Urothelium cell line (cell line): ENCODE measurements at regions not wholly inside any gene's neighbourhood (a gene's known extent, or its start where the extent isn't known, plus 50 kb on each side); places are given as distances from the start of the nearest gene placed in this dataset.
"Not testable (repeated sequence)": the region's sequence is repeated elsewhere in the genome, so short reads cannot be mapped to it uniquely, and the experiment has no call there.

Experiments used
- DNase-seq: peaks from one replicate; pipeline ENCODE4 v3.0.0; 2011; ENCODE audit warnings: low spot score, mixed read lengths
- FAIRE-seq: peaks from 2 replicates; lab custom pipeline; 2011; peaks lifted over from hg19 to GRCh38; lab: Jason Lieb, UNC

DNA sequence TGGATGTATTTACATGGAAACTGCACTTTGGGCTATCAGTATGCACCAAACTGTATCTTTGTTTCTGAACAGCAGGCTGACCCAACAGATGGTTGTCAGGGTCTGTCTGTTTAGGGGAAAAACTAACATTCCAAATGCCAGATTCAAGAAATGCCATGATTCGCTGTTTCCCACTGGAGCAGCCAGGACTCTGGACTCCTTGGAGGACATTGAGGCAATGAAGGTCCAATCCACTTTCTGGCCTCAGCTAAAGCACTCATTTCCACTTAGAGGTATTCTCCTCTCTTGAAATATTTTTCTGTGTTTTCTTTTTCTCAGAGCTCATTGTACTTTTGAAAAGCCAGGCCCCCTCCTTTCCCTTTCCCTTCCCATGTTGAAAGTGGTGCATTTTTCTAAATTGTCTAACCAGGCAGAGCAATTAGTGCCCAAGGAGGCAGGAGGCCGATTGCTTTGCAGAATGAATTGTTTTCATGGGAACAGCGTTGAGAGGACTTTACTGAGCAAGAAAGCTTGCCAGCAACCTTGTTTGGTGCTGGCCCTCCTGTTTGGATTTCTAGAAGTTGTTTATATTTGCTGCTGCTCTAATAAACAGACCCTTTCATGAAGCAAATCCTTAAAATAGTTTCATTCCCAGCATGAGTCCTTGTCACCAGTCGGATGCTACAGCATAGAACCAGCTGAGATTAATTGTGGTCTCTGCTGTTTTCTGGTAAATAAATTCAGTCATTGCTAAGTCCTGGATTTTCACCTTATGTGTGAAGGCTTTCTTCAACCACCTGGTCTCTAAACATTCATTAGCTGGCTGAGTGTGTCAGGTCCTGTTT lies 132.8 kb upstream of the TAF11L2 start:
- no peak for FAIRE-seq
- DNase-seq: no peak

- DNase-seq (no peak), FAIRE-seq (no peak)
These were observed 132.3 kb upstream of the TAF11L2 start for GRCh38 chr5:17365811-17366138.

GRCh38 chr5:17367256-17367840 lies 130.7 kb upstream of the TAF11L2 start:
- no peak for DNase-seq
- no peak for FAIRE-seq

DNA sequence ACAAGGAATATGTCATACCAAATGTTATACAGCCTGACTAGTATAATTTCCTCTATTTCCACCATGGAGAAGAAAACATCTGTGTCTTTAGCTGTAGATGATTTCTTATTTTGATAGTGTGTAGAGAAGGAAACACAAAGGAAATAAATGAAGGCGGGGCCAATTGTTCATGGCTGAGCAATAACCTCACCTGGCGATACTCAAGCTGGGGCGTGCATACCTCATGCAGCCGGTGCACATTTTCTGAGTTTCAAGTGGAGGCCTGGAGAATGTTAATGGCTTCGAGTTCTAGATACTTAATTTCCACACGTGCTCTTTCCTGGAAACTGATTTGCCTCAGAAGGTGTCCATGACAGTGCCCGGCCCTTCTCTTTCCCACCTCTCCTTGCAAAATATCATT lies 127.4 kb upstream of the TAF11L2 start:
- DNase-seq: no peak
- no peak for FAIRE-seq

- no peak for FAIRE-seq
- no peak for DNase-seq
These were observed 124.6 kb upstream of the TAF11L2 start for GRCh38 chr5:17373406-17373805.

GRCh38 chr5:17373814-17374556 lies 124.0 kb upstream of the TAF11L2 start:
- FAIRE-seq: no peak
- DNase-seq: peak; percentile 69

DNA sequence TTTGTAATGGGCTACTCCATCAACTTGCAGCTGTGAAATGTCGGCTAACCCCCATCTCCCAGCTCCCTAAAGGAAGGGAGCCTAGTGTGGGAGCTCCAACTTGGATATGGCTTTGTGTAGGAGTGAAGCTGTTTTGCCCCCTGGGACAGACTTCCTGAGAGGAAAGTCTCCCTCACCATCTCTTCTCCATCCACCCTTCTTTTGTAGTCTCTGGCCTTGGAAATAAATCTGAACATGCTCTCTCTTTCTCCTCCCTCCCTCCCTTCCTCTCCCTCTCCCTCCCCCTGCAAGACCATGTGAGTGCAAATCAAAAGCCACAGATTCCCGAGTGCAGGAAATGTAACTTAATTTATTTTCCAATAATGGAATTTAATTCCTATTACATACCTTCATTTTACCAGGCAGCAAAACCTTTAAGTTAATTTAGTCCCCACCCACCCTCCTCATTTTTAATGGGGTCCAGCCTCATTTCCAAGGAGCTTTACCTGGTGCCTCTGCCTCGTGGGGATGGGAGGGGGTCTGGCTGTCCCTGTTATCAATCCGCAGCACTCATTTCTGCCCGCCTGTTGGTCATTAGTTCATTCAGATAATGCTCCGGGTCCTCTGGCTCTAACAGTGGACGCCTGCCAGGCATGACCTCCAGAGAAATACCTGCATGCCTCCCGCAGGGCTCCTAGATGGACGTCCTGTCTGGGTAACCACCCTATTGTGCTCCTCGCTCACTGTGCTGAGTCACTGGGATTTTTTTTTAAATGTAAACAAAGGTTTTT lies 122.9 kb upstream of the TAF11L2 start:
- DNase-seq: peak; percentile 86
- no peak for FAIRE-seq

GRCh38 chr5:17375886-17376285 lies 122.1 kb upstream of the TAF11L2 start:
- FAIRE-seq: not testable (repeated sequence)

GRCh38 chr5:17378346-17378997 lies 119.6 kb upstream of the TAF11L2 start:
- FAIRE-seq (no peak), DNase-seq (no peak)

More at GRCh38 chr5:17375886-17376285, 122.1 kb upstream of the TAF11L2 start:
- not testable (repeated sequence) for DNase-seq

DNA sequence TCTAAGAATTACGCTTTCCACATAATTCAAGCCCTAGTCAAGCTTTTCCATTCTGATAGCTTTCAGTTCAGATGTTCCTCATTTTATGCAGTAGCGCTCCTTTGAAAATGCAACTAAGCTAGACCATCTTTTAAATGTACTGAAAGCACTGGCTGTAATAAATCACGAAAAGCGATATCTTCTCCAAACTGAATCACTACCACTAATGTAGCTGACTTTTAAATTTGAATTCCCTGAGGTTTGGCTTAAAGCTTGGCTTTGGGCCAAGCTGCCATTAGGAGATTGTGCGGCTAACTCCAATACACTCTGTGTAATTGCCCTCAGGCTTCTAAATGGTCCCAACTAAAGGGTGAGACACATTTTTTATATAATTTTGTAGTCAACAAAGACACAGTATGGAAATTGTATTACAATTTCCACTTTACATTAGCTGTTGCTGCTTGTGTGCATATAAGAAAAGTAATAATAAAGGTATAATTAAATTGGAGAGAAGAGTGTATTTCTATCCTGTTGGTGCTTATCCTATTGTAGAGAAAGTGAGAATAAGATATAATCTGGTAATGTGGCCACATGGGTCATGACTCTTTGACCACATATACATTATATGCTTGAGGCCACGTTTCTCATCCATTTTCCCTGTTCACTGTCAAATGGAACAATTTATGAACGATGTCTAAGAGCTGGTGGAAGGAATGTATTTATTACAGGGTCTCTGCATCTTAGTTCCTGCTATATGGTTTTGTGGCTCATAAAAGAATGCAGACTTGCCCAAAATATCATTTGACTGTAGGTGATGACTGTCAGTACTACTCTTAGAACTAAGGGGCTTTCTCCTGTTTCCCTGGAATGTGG lies 118.7 kb upstream of the TAF11L2 start:
- no peak for FAIRE-seq
- DNase-seq: no peak

DNA sequence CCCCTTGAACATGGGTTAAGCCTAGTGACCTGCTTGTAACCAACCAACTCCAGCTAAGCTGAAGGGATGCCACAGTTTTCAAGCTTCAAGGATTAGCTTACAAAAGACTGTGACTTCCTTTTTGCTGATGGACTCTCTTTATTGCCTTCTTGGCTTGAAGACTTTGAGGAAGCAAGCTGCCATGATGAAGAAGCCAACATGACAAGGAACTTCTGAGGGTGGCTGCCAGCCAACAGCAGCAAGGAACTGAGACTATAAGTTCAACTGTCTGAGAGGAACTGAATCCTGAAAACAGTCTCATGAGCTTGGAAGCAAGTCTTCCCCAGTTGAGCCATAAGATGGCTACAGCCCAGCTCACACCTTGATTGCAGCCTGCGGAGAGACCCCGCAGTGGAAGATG lies 116.1 kb upstream of the TAF11L2 start:
- FAIRE-seq (no peak), DNase-seq (no peak)

DNA sequence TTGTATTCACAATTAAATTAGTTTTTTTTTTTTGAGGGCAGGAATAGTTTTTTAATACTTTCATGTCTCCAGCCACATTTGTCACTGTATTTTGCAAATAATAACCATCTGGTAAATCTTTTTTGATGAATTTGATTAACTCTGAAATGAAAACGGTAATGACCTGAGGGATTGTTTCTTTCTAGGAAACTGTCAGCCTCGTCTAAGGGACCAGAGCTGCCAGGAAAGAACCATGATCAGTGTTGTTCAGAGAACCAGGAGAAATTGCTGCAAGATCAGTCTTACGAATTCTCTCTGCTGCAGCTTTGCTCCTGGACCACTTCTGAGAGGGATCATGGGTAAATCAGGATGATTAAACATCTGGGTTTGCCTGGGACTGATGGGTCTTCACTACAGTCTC lies 114.5 kb upstream of the TAF11L2 start:
- FAIRE-seq (no peak), DNase-seq (no peak)

DNA sequence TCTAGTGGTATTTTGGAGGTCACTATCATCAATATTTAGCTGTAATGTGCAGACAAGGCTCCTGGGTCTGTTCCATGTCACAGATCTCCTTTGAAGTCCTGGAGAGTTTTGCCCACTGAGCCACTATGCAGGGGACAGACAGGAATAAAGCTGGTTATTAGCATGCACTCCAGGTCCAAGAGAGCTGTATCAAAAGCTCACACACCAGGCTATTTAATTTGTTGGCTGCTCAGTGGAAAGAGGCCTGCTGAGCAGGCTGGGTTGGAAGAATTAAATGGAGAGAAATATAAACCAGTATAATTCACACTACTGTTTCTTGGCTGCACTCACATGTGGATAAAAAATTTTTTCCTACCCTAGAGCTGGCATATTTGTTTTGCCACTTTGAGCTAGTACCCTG lies 113.8 kb upstream of the TAF11L2 start:
- FAIRE-seq: no peak
- no peak for DNase-seq

DNA sequence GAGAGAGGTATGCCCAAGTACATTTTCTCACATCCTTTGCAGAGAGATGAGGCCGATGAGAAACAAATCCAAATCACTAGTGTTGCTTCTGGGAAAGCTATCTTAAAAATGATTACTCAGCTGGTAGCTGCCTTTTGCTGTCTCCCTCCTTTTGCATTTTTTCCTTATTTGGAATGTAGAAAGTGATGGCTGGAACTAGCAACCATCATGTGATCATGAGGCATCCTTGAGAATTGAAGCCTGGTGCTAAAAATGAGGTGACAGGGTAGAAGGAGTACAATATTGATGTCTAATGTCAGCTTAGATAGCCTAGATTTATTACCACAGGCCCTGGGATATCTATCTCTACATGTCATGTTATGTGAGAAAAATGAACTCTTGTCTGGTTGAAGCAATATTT lies 109.3 kb upstream of the TAF11L2 start:
- FAIRE-seq: no peak
- DNase-seq: no peak

GRCh38 chr5:17394086-17394485 lies 103.9 kb upstream of the TAF11L2 start:
- DNase-seq (no peak), FAIRE-seq (no peak)

- DNase-seq: no peak
- FAIRE-seq: no peak
These were observed 102.7 kb upstream of the TAF11L2 start for GRCh38 chr5:17395106-17395880.

DNA sequence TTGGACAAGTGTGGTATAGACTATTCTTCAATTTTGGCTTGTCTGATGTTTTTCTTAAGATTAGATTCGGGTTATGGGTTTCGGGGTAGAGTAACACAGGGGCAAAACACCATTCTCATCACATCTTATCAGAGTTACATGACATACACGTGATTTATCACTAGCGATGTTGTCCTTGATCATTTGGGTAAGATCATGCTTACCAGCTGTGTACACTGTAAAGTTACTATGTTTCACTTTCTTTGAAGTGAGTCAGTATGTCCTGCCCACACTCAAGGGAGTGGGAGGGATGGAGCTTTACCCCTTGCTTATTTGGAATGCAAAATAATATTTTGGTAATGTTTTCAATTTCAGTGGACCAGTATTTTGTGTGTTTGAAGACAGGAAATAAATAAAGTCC lies 101.8 kb upstream of the TAF11L2 start:
- DNase-seq (no peak), FAIRE-seq (no peak)

- FAIRE-seq (peak; percentile 74), DNase-seq (peak; percentile 68)
These were observed 99.6 kb upstream of the TAF11L2 start for GRCh38 chr5:17398431-17398830.
